ENCODE measurements at regions not wholly inside any gene's neighbourhood (a gene's known extent, or its start where the extent isn't known, plus 50 kb on each side); places are given as distances from the start of the nearest gene placed in this dataset.
"Not testable (repeated sequence)": the region's sequence is repeated elsewhere in the genome, so short reads cannot be mapped to it uniquely, and the experiment has no call there.

GRCh38 chr18:30150586-30151250 is 891.8 kb downstream of the DSC3 start:
- H3K27ac Mint-ChIP-seq: no peak overlapping the region
- no peak overlapping the region for H3K4me3 Mint-ChIP-seq
- H3K9me3 Mint-ChIP-seq: no peaks in the 10 kb centered on the region
- TF ChIP-seq, protein P1, sequence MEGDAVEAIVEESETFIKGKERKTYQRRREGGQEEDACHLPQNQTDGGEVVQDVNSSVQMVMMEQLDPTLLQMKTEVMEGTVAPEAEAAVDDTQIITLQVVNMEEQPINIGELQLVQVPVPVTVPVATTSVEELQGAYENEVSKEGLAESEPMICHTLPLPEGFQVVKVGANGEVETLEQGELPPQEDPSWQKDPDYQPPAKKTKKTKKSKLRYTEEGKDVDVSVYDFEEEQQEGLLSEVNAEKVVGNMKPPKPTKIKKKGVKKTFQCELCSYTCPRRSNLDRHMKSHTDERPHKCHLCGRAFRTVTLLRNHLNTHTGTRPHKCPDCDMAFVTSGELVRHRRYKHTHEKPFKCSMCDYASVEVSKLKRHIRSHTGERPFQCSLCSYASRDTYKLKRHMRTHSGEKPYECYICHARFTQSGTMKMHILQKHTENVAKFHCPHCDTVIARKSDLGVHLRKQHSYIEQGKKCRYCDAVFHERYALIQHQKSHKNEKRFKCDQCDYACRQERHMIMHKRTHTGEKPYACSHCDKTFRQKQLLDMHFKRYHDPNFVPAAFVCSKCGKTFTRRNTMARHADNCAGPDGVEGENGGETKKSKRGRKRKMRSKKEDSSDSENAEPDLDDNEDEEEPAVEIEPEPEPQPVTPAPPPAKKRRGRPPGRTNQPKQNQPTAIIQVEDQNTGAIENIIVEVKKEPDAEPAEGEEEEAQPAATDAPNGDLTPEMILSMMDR (conservative IDR thresholded peaks at IDR 0.05): no peak
- no peaks in the 10 kb centered on the region for H3K4me1 Mint-ChIP-seq (ENCODE audit: unreplicated experiment)
- DNase-seq (ENCODE audit: extremely low spot score, unreplicated experiment): no peak
- H3K36me3 Mint-ChIP-seq: no peaks in the 10 kb centered on the region
- H3K27me3 Mint-ChIP-seq: no peaks in the 10 kb centered on the region

DNA sequence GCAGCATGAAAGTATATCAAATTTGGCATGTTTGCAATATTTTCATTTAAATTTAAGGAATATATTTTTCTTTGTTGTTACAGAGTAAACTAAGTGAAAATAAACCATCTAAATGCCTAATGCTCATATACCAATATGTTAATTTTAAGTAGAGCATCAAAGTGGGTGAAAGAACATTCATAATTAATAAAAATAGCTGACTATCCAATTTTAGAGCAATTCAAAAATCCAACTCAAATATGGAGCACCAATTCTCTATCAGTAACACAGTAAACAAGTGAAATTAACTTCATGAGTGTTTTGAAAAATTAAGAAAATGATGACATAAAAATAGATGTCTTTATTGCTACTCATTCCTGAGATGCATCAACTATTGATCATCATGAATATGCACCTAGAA is 893.0 kb downstream of the DSC3 start:
- Mint-ChIP-seq H3K36me3 (no peaks in the 10 kb centered on the region), H3K9me3 (no peaks in the 10 kb centered on the region), H3K27me3 (no peaks in the 10 kb centered on the region), H3K4me1 (ENCODE audit: unreplicated experiment) (no peaks in the 10 kb centered on the region), H3K27ac (no peak overlapping the region), H3K4me3 (no peak overlapping the region)
- TF ChIP-seq, protein P1 (conservative IDR thresholded peaks at IDR 0.05): no peak
- DNase-seq (ENCODE audit: extremely low spot score, unreplicated experiment): no peak

DNA sequence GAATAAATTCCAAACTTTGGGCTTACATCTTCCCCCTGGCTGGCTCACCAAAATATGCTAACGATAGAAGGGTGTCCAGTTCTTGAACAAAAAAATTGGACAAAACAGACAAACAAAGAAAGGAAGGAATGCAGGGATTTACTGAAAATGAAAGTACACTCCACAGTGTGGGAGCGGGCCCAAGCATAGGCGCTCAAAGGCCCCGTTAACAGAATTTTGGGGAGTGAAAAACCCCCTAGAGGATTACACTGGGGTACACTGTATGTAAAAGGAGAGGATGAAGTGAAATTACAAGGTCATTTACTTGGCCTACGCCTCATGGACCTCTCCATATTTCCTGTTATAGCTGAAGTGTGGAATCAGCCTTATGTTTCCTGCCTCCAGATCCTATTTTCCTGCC is 899.7 kb downstream of the DSC3 start:
- no peaks in the 10 kb centered on the region for H3K4me1 Mint-ChIP-seq (ENCODE audit: unreplicated experiment)
- TF ChIP-seq, protein P1 (conservative IDR thresholded peaks at IDR 0.05): no peak
- no peak overlapping the region for H3K4me3 Mint-ChIP-seq
- H3K9me3 Mint-ChIP-seq: peaks cover 5% of the 10 kb centered on the region
- no peaks in the 10 kb centered on the region for H3K36me3 Mint-ChIP-seq
- H3K27ac Mint-ChIP-seq: no peak overlapping the region
- H3K27me3 Mint-ChIP-seq: no peaks in the 10 kb centered on the region
- no peak for DNase-seq (ENCODE audit: extremely low spot score, unreplicated experiment)

DNA sequence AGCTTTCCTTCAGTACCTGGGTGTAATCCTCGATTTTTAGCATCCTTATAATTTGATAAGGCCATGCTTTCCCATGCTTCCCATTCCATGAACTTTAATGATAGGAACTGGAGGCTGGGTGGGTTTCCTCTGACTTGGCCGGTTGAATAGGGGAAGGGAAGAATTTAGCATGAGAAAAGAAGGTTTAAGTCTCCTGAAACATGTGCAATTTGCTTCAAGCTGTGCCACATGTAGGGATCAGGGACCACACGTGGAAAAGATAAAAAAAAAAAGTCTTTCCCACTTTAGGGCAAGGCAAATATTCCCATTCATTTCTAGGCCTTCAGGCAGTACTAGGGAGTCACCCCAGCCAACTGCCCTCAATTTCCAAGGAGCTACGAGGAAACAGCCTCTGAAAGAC is 900.3 kb downstream of the DSC3 start:
- TF ChIP-seq, protein P1 (conservative IDR thresholded peaks at IDR 0.05): no peak
- no peak overlapping the region for H3K27ac Mint-ChIP-seq
- peaks cover 5% of the 10 kb centered on the region for H3K9me3 Mint-ChIP-seq
- no peaks in the 10 kb centered on the region for H3K27me3 Mint-ChIP-seq
- H3K4me1 Mint-ChIP-seq (ENCODE audit: unreplicated experiment): no peaks in the 10 kb centered on the region
- no peak for DNase-seq (ENCODE audit: extremely low spot score, unreplicated experiment)
- H3K36me3 Mint-ChIP-seq: no peaks in the 10 kb centered on the region
- H3K4me3 Mint-ChIP-seq: no peak overlapping the region

- H3K4me1 Mint-ChIP-seq (ENCODE audit: unreplicated experiment); H3K9me3 Mint-ChIP-seq; H3K27ac Mint-ChIP-seq; H3K36me3 Mint-ChIP-seq; H3K27me3 Mint-ChIP-seq; DNase-seq (ENCODE audit: extremely low spot score, unreplicated experiment); H3K4me3 Mint-ChIP-seq: not testable (repeated sequence)
Measured at GRCh38 chr18:30141506-30141905, 901.0 kb downstream of the DSC3 start.

- no peak overlapping the region for H3K27ac Mint-ChIP-seq
- DNase-seq (ENCODE audit: extremely low spot score, unreplicated experiment): no peak
- H3K36me3 Mint-ChIP-seq: no peaks in the 10 kb centered on the region
- H3K27me3 Mint-ChIP-seq: no peaks in the 10 kb centered on the region
- no peak overlapping the region for H3K4me3 Mint-ChIP-seq
- TF ChIP-seq, protein P1 (conservative IDR thresholded peaks at IDR 0.05): no peak
- no peaks in the 10 kb centered on the region for H3K4me1 Mint-ChIP-seq (ENCODE audit: unreplicated experiment)
- H3K9me3 Mint-ChIP-seq: peaks cover 5% of the 10 kb centered on the region
Measured at GRCh38 chr18:30139631-30140287, 902.8 kb downstream of the DSC3 start.
